H1 (cell line): ENCODE measurements at regions not wholly inside any gene's neighbourhood (a gene's known extent, or its start where the extent isn't known, plus 50 kb on each side); places are given as distances from the start of the nearest gene placed in this dataset.

Source experiments
- CTCF ChIA-PET: fragments of 300-600 bp; sonication (Branson Sonifier 250); formaldehyde crosslinking; loops from one replicate; lab custom pipeline; 2021; ENCODE audit not compliant: partially characterized antibody; lab: Charles Lee
- POLR2A ChIA-PET: fragments of 300-600 bp; sonication (Branson Sonifier 250); formaldehyde crosslinking; loops from one replicate; lab custom pipeline; 2021; ENCODE audit warnings: inconsistent platforms; ENCODE audit not compliant: partially characterized antibody; lab: Charles Lee
- DNase-seq, 2 experiments: peaks; one replicate each; pipeline versions ENCODE4 v3.0.0 to v3.0.0-alpha.2; 2010 to 2022; ENCODE audit warnings: low spot score in 2 of 2, low read depth in 1 of 2, mixed read lengths in 1 of 2
- FAIRE-seq: peaks from 2 replicates; lab custom pipeline; 2011; peaks lifted over from hg19 to GRCh38; lab: Jason Lieb, UNC
- H2AFZ ChIP-seq: 2 replicates; pipeline ENCODE4 v1.8.1; 2012; ENCODE audit warnings: low read length, inconsistent platforms
- H2AK5ac ChIP-seq: 2 replicates; pipeline ENCODE4 v1.6.1; 2013; ENCODE audit warnings: low read depth, low read length
- H2BK120ac ChIP-seq: replicated peaks from 2 replicates; pipeline ENCODE3; 2013; ENCODE audit warnings: low read depth, low read length, inconsistent platforms
- H2BK12ac ChIP-seq: 2 replicates; pipeline ENCODE4 v1.6.1; 2013; ENCODE audit warnings: low read depth, low read length
- H2BK15ac ChIP-seq: 2 replicates; pipeline ENCODE4 v1.6.1; 2013; ENCODE audit warnings: low read length
- H2BK20ac ChIP-seq: 2 replicates; pipeline ENCODE4 v1.6.1; 2013; ENCODE audit warnings: low read length
- H2BK5ac ChIP-seq: 2 replicates; pipeline ENCODE4 v1.6.1; 2013; ENCODE audit warnings: low read depth, low read length
- H3K14ac ChIP-seq: 2 replicates; pipeline ENCODE4 v1.6.1; 2013; ENCODE audit warnings: inconsistent platforms; ENCODE audit not compliant: insufficient read length
- H3K18ac ChIP-seq: 2 replicates; pipeline ENCODE4 v1.6.1; 2013; ENCODE audit warnings: low read length; ENCODE audit errors: extremely low read depth
- H3K23ac ChIP-seq: 2 replicates; pipeline ENCODE4 v1.6.1; 2013; ENCODE audit warnings: inconsistent platforms; ENCODE audit not compliant: insufficient read length
- H3K23me2 ChIP-seq: 2 replicates; pipeline ENCODE4 v1.6.1; 2013; ENCODE audit warnings: low read depth, low read length
- H3K27ac ChIP-seq: 2 replicates; pipeline ENCODE4 v1.6.1; 2011; ENCODE audit warnings: low read depth, low read length, inconsistent platforms
- H3K27me3 ChIP-seq, 4 experiments: replicated peaks in 1 of 4; 1 replicate in 1 of 4; 2 replicates in 3 of 4; pipeline versions ENCODE4 v1.6.1 to v1.8.1; 2011 to 2013; ENCODE audit warnings: low read length in 3 of 4, mild to moderate bottlenecking in 3 of 4, inconsistent platforms in 2 of 4, mixed read lengths in 2 of 4, moderate library complexity in 1 of 4; ENCODE audit not compliant: control insufficient read depth in 3 of 4, insufficient read depth in 3 of 4; ENCODE audit errors: extremely low read depth in 1 of 4
- H3K36me3 ChIP-seq, 4 experiments: 2 replicates each; pipeline versions ENCODE4 v1.6.1 to v1.8.1; 2011 to 2013; ENCODE audit warnings: mild to moderate bottlenecking in 4 of 4, low read length in 3 of 4, moderate library complexity in 2 of 4, control low read depth in 1 of 4, inconsistent platforms in 1 of 4; ENCODE audit not compliant: insufficient read depth in 4 of 4, control insufficient read depth in 2 of 4
- H3K4ac ChIP-seq: replicated peaks from 2 replicates; pipeline ENCODE3; 2013; ENCODE audit warnings: low read length, low read depth, mixed read lengths, inconsistent platforms; ENCODE audit not compliant: insufficient read length
- H3K4me1 ChIP-seq, 4 experiments: replicated peaks in 1 of 4; 1 replicate in 1 of 4; 2 replicates in 3 of 4; pipeline versions ENCODE4 v1.6.1 to v1.8.1; 2011 to 2013; ENCODE audit warnings: low read length in 3 of 4, inconsistent platforms in 2 of 4, mixed read lengths in 1 of 4; ENCODE audit not compliant: insufficient read depth in 4 of 4, control insufficient read depth in 3 of 4
- H3K4me2 ChIP-seq, 2 experiments: 2 replicates each; pipeline versions ENCODE4 v1.6.1 to v1.8.1; 2011 to 2013; ENCODE audit warnings: low read depth in 2 of 2, low read length in 2 of 2, control low read depth in 1 of 2, inconsistent platforms in 1 of 2, mild to moderate bottlenecking in 1 of 2; ENCODE audit not compliant: insufficient read depth in 1 of 2
- H3K4me3 ChIP-seq, 4 experiments: fragments of 200-600, 300-600 bp in 1 of 4; sonication (generic), shearing (Covaris generic), sonication (Bioruptor Twin) in 1 of 4; 2 replicates each; pipeline versions ENCODE4 v1.5.1 to v1.8.1; 2011 to 2016; ENCODE audit warnings: low read length in 4 of 4, low read depth in 3 of 4, control low read depth in 2 of 4, inconsistent platforms in 2 of 4, mild to moderate bottlenecking in 2 of 4, mixed read lengths in 1 of 4, moderate library complexity in 1 of 4; ENCODE audit not compliant: insufficient read depth in 2 of 4; ENCODE audit errors: extremely low read depth in 1 of 4
- H3K56ac ChIP-seq: replicated peaks from 2 replicates; pipeline ENCODE3; 2013; ENCODE audit warnings: low read depth, mild to moderate bottlenecking, mixed read lengths, low read length, inconsistent platforms; ENCODE audit not compliant: insufficient read length
- H3K79me1 ChIP-seq: 2 replicates; pipeline ENCODE4 v1.6.1; 2013; ENCODE audit warnings: low read depth, low read length, control low read depth
- H3K79me2 ChIP-seq, 2 experiments: 2 replicates each; pipeline versions ENCODE4 v1.6.1 to v1.8.1; 2012 to 2013; ENCODE audit warnings: low read length in 2 of 2, mild to moderate bottlenecking in 2 of 2, inconsistent platforms in 1 of 2; ENCODE audit not compliant: insufficient read depth in 2 of 2, control insufficient read depth in 1 of 2
- H3K9ac ChIP-seq, 4 experiments: replicated peaks in 1 of 4; 1 replicate in 1 of 4; 2 replicates in 3 of 4; pipeline versions ENCODE4 v1.6.1 to v1.8.1; 2011 to 2013; ENCODE audit warnings: low read depth in 3 of 4, low read length in 3 of 4, control low read depth in 2 of 4, mild to moderate bottlenecking in 2 of 4, moderate library complexity in 2 of 4, inconsistent platforms in 1 of 4; ENCODE audit errors: extremely low read depth in 1 of 4
- H3K9me3 ChIP-seq, 2 experiments: 2 replicates each; pipeline versions ENCODE4 v1.6.1 to v1.8.1; 2012 to 2013; ENCODE audit warnings: mild to moderate bottlenecking in 2 of 2, moderate library complexity in 2 of 2, control low read depth in 1 of 2, inconsistent platforms in 1 of 2, low read depth in 1 of 2, low read length in 1 of 2, mixed read lengths in 1 of 2; ENCODE audit not compliant: insufficient read depth in 2 of 2
- H4K20me1 ChIP-seq, 2 experiments: replicated peaks in 1 of 2; 2 replicates each; pipeline versions ENCODE3 to v1.8.1; 2011 to 2013; ENCODE audit warnings: inconsistent platforms in 2 of 2, low read length in 2 of 2, mild to moderate bottlenecking in 1 of 2; ENCODE audit not compliant: insufficient read depth in 2 of 2, control insufficient read depth in 1 of 2
- H4K5ac ChIP-seq: 2 replicates; pipeline ENCODE4 v1.6.1; 2013; ENCODE audit warnings: low read length, low read depth, mixed read lengths, inconsistent platforms; ENCODE audit not compliant: insufficient read length
- H4K8ac ChIP-seq: 2 replicates; pipeline ENCODE4 v1.8.0; 2013; ENCODE audit warnings: mild to moderate bottlenecking, moderate library complexity, low read length, inconsistent platforms; ENCODE audit not compliant: insufficient read depth; ENCODE audit errors: extremely low read depth
- H4K91ac ChIP-seq: replicated peaks from 2 replicates; pipeline ENCODE3; 2013; ENCODE audit warnings: low read length, mixed read lengths, inconsistent platforms; ENCODE audit not compliant: insufficient read length
- CBX8 ChIP-seq: fragments of 300-800, 300-1000 bp; sonication (generic); IDR thresholded peaks from 2 replicates; pipeline ENCODE4 v1.7.1; 2016; ENCODE audit warnings: low read depth, low read length, borderline replicate concordance
- EGR1 ChIP-seq: IDR thresholded peaks from 2 replicates; pipeline ENCODE4 v1.6.1; 2011; ENCODE audit warnings: low read depth, low read length, borderline replicate concordance
- EP300 ChIP-seq, 2 experiments: IDR thresholded peaks; 1 replicate in 1 of 2; 2 replicates in 1 of 2; pipeline ENCODE4 v1.6.1; 2011 to 2012; ENCODE audit warnings: low read depth in 2 of 2, low read length in 2 of 2, mild to moderate bottlenecking in 2 of 2, borderline replicate concordance in 1 of 2, inconsistent platforms in 1 of 2, moderate library complexity in 1 of 2
- GTF2F1 ChIP-seq: IDR thresholded peaks from 2 replicates; pipeline ENCODE4 v1.6.1; 2012; ENCODE audit warnings: low read depth, low read length, improper control_type of control experiment, borderline replicate concordance
- KDM1A ChIP-seq: fragments of 200-600, 300-600 bp; sonication (generic); IDR thresholded peaks from 2 replicates; pipeline ENCODE4 v1.7.1; 2016; ENCODE audit warnings: mild to moderate bottlenecking, low read length, borderline replicate concordance
- MAX ChIP-seq: IDR thresholded peaks from 2 replicates; pipeline ENCODE4 v1.6.1; 2012; ENCODE audit warnings: inconsistent platforms
- SRF ChIP-seq: IDR thresholded peaks from 2 replicates; pipeline ENCODE4 v1.6.1; 2011; ENCODE audit warnings: mild to moderate bottlenecking, low read depth, low read length, moderate library complexity
- WGBS, 2 experiments: shearing (Covaris generic) in 1 of 2; methylation state at CpG; one replicate each; pipeline versions ENCODE4 v1.1.6 to v1.1.7; 2013 to 2015; ENCODE audit warnings: low lambda C conversion rate in 2 of 2, mixed read lengths in 2 of 2, inconsistent platforms in 1 of 2, low coverage in 1 of 2, missing lambda C conversion rate in 1 of 2; ENCODE audit not compliant: insufficient replicate concordance in 2 of 2, insufficient coverage in 1 of 2, insufficient read length in 1 of 2; ENCODE audit errors: extremely low coverage in 1 of 2, missing lambda C conversion rate in 1 of 2; 5-methylcytosine and 5-hydroxymethylcytosine counted together

GRCh38 chr18:22667616-22668422, 250.1 kb upstream of the CTAGE1 start:
- no peak overlapping the region for H3K56ac ChIP-seq
- CTCF ChIA-PET: interaction anchor here (0.7 kb wide), 1 partner anchor 42 kb away, joined by 4 read pairs; no protein-coding TSS in a partner anchor
- no peaks in the 10 kb centered on the region for H3K23me2 ChIP-seq
- H3K9me3 ChIP-seq: peaks cover 3 to 15% of the 10 kb centered on the region in 2 experiments; a peak in 1 of 4 replicates
- no peak overlapping the region for H3K23ac ChIP-seq
- H4K91ac ChIP-seq: no peak overlapping the region
- no peak overlapping the region for H3K4me3 ChIP-seq
- no peak overlapping the region for H2AK5ac ChIP-seq
- no peak overlapping the region for H3K9ac ChIP-seq
- WGBS, 2 experiments: 90% methylated on average over 8 of the region's 8 CpGs; no CpG with 5 or more reads in 1 of the 2 experiments
- no peak overlapping the region for H4K5ac ChIP-seq
- no peaks in the 10 kb centered on the region for H3K36me3 ChIP-seq
- no peak overlapping the region for H4K8ac ChIP-seq
- H2BK120ac ChIP-seq: no peak overlapping the region
- DNase-seq (no peak), FAIRE-seq (no peak)
- no peaks in the 10 kb centered on the region for H3K4me1 ChIP-seq
- H3K14ac ChIP-seq: no peak overlapping the region
- POLR2A ChIA-PET: no interaction called here
- no peak overlapping the region for H2BK12ac ChIP-seq
- no peak overlapping the region for H2AFZ ChIP-seq
- H3K27ac ChIP-seq: no peak overlapping the region
- H4K20me1 ChIP-seq: no peaks in the 10 kb centered on the region
- H2BK5ac ChIP-seq: no peak overlapping the region
- H3K4ac ChIP-seq: no peak overlapping the region
- H3K18ac ChIP-seq: no peak overlapping the region
- no peaks in the 10 kb centered on the region for H3K79me1 ChIP-seq
- H2BK20ac ChIP-seq: no peak overlapping the region
- TF ChIP-seq KDM1A (no peak), EGR1 (no peak), SRF (no peak), EP300 (IDR thresholded peaks at IDR 0.05; ENCODE audit: borderline replicate concordance in 1 of 2, low read depth in 2 of 2, low read length in 2 of 2) (no peak), CBX8 (no peak), GTF2F1 (no peak), MAX (no peak)
- no peak overlapping the region for H3K4me2 ChIP-seq
- H3K79me2 ChIP-seq: no peaks in the 10 kb centered on the region
- H2BK15ac ChIP-seq: no peak overlapping the region
- H3K27me3 ChIP-seq: no peaks in the 10 kb centered on the region
